Liver (tissue), 7 donors: ENCODE measurements at regions not wholly inside any gene's neighbourhood (a gene's known extent, or its start where the extent isn't known, plus 50 kb on each side); places are given as distances from the start of the nearest gene placed in this dataset.

ENCODE experiments used
- DNase-seq: peaks from one replicate; pipeline ENCODE4 v3.0.0-alpha.2; 2017; ENCODE audit warnings: low spot score
- H3K27ac ChIP-seq, 2 donors: one replicate each; pipeline ENCODE4 v1.7.0; 2013; ENCODE audit warnings: inconsistent platforms in 2 of 2, low read length in 2 of 2, control low read depth in 1 of 2, low read depth in 1 of 2, mild to moderate bottlenecking in 1 of 2
- H3K27me3 ChIP-seq, 4 donors: one replicate each; pipeline versions ENCODE4 v1.6.1 to v1.7.0; 2013; ENCODE audit warnings: low read length in 3 of 4, inconsistent platforms in 1 of 4, mild to moderate bottlenecking in 1 of 4, moderate library complexity in 1 of 4; ENCODE audit not compliant: control insufficient read depth in 4 of 4, insufficient read depth in 4 of 4
- H3K36me3 ChIP-seq, 4 donors: one replicate each; pipeline versions ENCODE4 v1.6.1 to v1.7.0; 2013; ENCODE audit warnings: low read length in 3 of 4, mild to moderate bottlenecking in 3 of 4, low read depth in 1 of 4, moderate library complexity in 1 of 4; ENCODE audit not compliant: control insufficient read depth in 4 of 4, insufficient read depth in 3 of 4
- H3K4me1 ChIP-seq, 4 donors: one replicate each; pipeline versions ENCODE4 v1.6.1 to v1.7.0; 2013; ENCODE audit warnings: low read length in 3 of 4, mild to moderate bottlenecking in 3 of 4, moderate library complexity in 1 of 4; ENCODE audit not compliant: control insufficient read depth in 4 of 4, insufficient read depth in 4 of 4
- H3K4me3 ChIP-seq, 3 donors: one replicate each; pipeline versions ENCODE4 v1.6.1 to v1.7.0; 2013; ENCODE audit warnings: low read length in 3 of 3, control low read depth in 1 of 3, low read depth in 1 of 3, mild to moderate bottlenecking in 1 of 3
- H3K9ac ChIP-seq, 2 donors: one replicate each; pipeline ENCODE4 v1.7.0; 2013; ENCODE audit warnings: low read length in 2 of 2, mild to moderate bottlenecking in 2 of 2, moderate library complexity in 2 of 2, control low read depth in 1 of 2, low read depth in 1 of 2
- H3K9me3 ChIP-seq, 4 donors: one replicate each; pipeline versions ENCODE4 v1.6.1 to v1.7.0; 2013; ENCODE audit warnings: low read length in 3 of 4; ENCODE audit not compliant: control insufficient read depth in 4 of 4
- ATF3 ChIP-seq: IDR thresholded peaks from 2 replicates; pipeline ENCODE4 v1.6.1; 2016; ENCODE audit warnings: antibody characterized with exemption
- EGR1 ChIP-seq, 2 donors: IDR thresholded peaks; 2 replicates each; pipeline ENCODE4 v1.6.1; 2016 to 2018; ENCODE audit warnings: antibody characterized with exemption in 2 of 2, low read depth in 2 of 2
- FOXA1 ChIP-seq: IDR thresholded peaks from 2 replicates; pipeline ENCODE4 v1.6.1; 2016; ENCODE audit warnings: antibody characterized with exemption
- GABPA ChIP-seq, 2 donors: IDR thresholded peaks in 1 of 2; conservative IDR thresholded peaks in 1 of 2; 2 replicates each; pipeline ENCODE4 v1.6.1; 2016; ENCODE audit warnings: antibody characterized with exemption in 2 of 2, mild to moderate bottlenecking in 1 of 2, moderate library complexity in 1 of 2
- HNF4A ChIP-seq, 2 donors: conservative IDR thresholded peaks; 2 replicates each; pipeline ENCODE4 v1.6.1; 2016; ENCODE audit warnings: antibody characterized with exemption in 2 of 2, mild to moderate bottlenecking in 2 of 2
- HNF4G ChIP-seq: IDR thresholded peaks from 2 replicates; pipeline ENCODE4 v1.6.1; 2016; ENCODE audit warnings: antibody characterized with exemption
- JUND ChIP-seq, 2 donors: IDR thresholded peaks; 2 replicates each; pipeline ENCODE4 v1.6.1; 2016; ENCODE audit warnings: antibody characterized with exemption in 2 of 2
- NR2F2 ChIP-seq: IDR thresholded peaks from 2 replicates; pipeline ENCODE4 v1.6.1; 2016; ENCODE audit warnings: antibody characterized with exemption
- RAD21 ChIP-seq, 2 donors: IDR thresholded peaks; 2 replicates each; pipeline ENCODE4 v1.6.1; 2016; ENCODE audit warnings: antibody characterized with exemption in 2 of 2, mild to moderate bottlenecking in 2 of 2
- RXRA ChIP-seq, 2 donors: IDR thresholded peaks; 2 replicates each; pipeline ENCODE4 v1.6.1; 2017 to 2018; ENCODE audit warnings: antibody characterized with exemption in 2 of 2, mild to moderate bottlenecking in 1 of 2
- SP1 ChIP-seq: IDR thresholded peaks from 2 replicates; pipeline ENCODE4 v1.6.1; 2018; ENCODE audit warnings: antibody characterized with exemption, mild to moderate bottlenecking
- TAF1 ChIP-seq: conservative IDR thresholded peaks from 2 replicates; pipeline ENCODE4 v1.6.1; 2016; ENCODE audit warnings: antibody characterized with exemption, mild to moderate bottlenecking
- YY1 ChIP-seq: IDR thresholded peaks from 2 replicates; pipeline ENCODE4 v1.6.1; 2016; ENCODE audit warnings: antibody characterized with exemption, mild to moderate bottlenecking
- ZBTB33 ChIP-seq: IDR thresholded peaks from 2 replicates; pipeline ENCODE4 v1.6.1; 2016; ENCODE audit warnings: antibody characterized with exemption
- WGBS: extraction: QIAGEN DNeasy Blood & Tissue Kit; methylation state at CpG from one replicate; pipeline ENCODE4 v1.1.7; 2013; 5-methylcytosine and 5-hydroxymethylcytosine counted together
- TF ChIP-seq, protein P1 (sequence below): IDR thresholded peaks from 2 replicates; pipeline ENCODE4 v1.6.1; 2016; ENCODE audit warnings: antibody characterized with exemption, mild to moderate bottlenecking
- TF ChIP-seq, protein P2 (sequence below): IDR thresholded peaks from 2 replicates; pipeline ENCODE4 v1.6.1; 2016; ENCODE audit warnings: antibody characterized with exemption
- donor health status: healthy.
- donor health status: healthy.
- donor health status: healthy.
- donor health status: healthy.

- no peak for DNase-seq
- Histone ChIP-seq H3K4me3 (no peak overlapping the region), H3K27me3 (no peaks in the 10 kb centered on the region), H3K9me3 (no peaks in the 10 kb centered on the region), H3K9ac (no peak overlapping the region), H3K27ac (no peak overlapping the region), H3K4me1 (no peaks in the 10 kb centered on the region), H3K36me3 (no peaks in the 10 kb centered on the region)
- 83% methylated on average over 1 of the region's 1 CpG for WGBS
- no peak for TF ChIP-seq ATF3
- TF ChIP-seq ZBTB33 = no peak
- TF ChIP-seq FOXA1 = no peak
- TF ChIP-seq, protein P1, sequence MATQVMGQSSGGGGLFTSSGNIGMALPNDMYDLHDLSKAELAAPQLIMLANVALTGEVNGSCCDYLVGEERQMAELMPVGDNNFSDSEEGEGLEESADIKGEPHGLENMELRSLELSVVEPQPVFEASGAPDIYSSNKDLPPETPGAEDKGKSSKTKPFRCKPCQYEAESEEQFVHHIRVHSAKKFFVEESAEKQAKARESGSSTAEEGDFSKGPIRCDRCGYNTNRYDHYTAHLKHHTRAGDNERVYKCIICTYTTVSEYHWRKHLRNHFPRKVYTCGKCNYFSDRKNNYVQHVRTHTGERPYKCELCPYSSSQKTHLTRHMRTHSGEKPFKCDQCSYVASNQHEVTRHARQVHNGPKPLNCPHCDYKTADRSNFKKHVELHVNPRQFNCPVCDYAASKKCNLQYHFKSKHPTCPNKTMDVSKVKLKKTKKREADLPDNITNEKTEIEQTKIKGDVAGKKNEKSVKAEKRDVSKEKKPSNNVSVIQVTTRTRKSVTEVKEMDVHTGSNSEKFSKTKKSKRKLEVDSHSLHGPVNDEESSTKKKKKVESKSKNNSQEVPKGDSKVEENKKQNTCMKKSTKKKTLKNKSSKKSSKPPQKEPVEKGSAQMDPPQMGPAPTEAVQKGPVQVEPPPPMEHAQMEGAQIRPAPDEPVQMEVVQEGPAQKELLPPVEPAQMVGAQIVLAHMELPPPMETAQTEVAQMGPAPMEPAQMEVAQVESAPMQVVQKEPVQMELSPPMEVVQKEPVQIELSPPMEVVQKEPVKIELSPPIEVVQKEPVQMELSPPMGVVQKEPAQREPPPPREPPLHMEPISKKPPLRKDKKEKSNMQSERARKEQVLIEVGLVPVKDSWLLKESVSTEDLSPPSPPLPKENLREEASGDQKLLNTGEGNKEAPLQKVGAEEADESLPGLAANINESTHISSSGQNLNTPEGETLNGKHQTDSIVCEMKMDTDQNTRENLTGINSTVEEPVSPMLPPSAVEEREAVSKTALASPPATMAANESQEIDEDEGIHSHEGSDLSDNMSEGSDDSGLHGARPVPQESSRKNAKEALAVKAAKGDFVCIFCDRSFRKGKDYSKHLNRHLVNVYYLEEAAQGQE = no peak
- no peak for TF ChIP-seq HNF4G
- TF ChIP-seq JUND (IDR thresholded peaks at IDR 0.05) = no peak
- TF ChIP-seq RXRA (IDR thresholded peaks at IDR 0.05) = no peak
- TF ChIP-seq GABPA (IDR thresholded peaks at IDR 0.05 in 1 of 2, conservative IDR thresholded peaks at IDR 0.05 in 1 of 2) = no peak
- no peak for TF ChIP-seq TAF1
- no peak for TF ChIP-seq YY1
- no peak for TF ChIP-seq RAD21 (IDR thresholded peaks at IDR 0.05)
- TF ChIP-seq EGR1 (IDR thresholded peaks at IDR 0.05; ENCODE audit: low read depth in 2 of 2) = no peak
- TF ChIP-seq, protein P2, sequence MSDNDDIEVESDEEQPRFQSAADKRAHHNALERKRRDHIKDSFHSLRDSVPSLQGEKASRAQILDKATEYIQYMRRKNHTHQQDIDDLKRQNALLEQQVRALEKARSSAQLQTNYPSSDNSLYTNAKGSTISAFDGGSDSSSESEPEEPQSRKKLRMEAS = no peak
Measured at GRCh38 chr5:163293836-163294235, 143.6 kb upstream of the CCNG1 start.

DNA sequence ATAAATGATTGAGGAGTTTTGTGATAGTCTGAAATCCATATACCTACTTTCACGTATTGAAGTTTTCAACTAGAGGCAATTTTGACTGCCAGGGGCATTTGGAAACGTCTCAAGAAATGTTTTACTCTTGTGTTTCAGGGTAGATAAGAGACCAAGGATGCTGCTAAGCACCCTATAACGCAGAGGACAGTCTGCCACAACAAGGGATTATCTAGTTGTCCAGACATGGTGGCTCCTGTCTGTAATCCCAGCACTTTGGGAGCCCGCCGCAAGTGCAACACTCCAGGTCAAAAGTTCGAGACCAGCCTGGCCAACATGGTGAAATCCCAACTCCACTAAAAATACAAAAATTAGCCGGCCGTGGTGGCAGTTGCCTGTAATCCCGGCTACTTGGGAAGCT, 133.7 kb upstream of the CCNG1 start:
- TF ChIP-seq TAF1 = no peak
- TF ChIP-seq, protein P2 = no peak
- TF ChIP-seq SP1 = no peak
- no peak for TF ChIP-seq RXRA (IDR thresholded peaks at IDR 0.05)
- no peak for TF ChIP-seq HNF4A (conservative IDR thresholded peaks at IDR 0.05)
- no peak for TF ChIP-seq NR2F2
- no peak for TF ChIP-seq RAD21 (IDR thresholded peaks at IDR 0.05)
- no peak for TF ChIP-seq JUND (IDR thresholded peaks at IDR 0.05)
- no peak for TF ChIP-seq GABPA (IDR thresholded peaks at IDR 0.05 in 1 of 2, conservative IDR thresholded peaks at IDR 0.05 in 1 of 2)
- H3K4me3 ChIP-seq = no peak overlapping the region
- H3K36me3 ChIP-seq = no peaks in the 10 kb centered on the region
- no peak for DNase-seq
- no peaks in the 10 kb centered on the region for H3K4me1 ChIP-seq
- WGBS = 73% methylated on average over 9 of the region's 9 CpGs
- no peaks in the 10 kb centered on the region for H3K9me3 ChIP-seq
- no peak overlapping the region for H3K27ac ChIP-seq
- no peak overlapping the region for H3K9ac ChIP-seq
- no peaks in the 10 kb centered on the region for H3K27me3 ChIP-seq
